HCT116 (cell line): ENCODE measurements at regions not wholly inside any gene's neighbourhood (a gene's known extent, or its start where the extent isn't known, plus 50 kb on each side); places are given as distances from the start of the nearest gene placed in this dataset.

Experiments
- ATAC-seq: fragments of 200-7000 bp; cut with Tn5 transposase; 2 replicates; pipeline ENCODE4 v1.9.1; 2020; ENCODE audit warnings: mild to moderate bottlenecking, moderate library complexity
- BruUV-seq: library from RNA; stranded (reverse); fragments of 400-500 nt; replicated peaks from 2 replicates; lab custom pipeline; 2021; lab: Mats Ljungman, UMichigan
- CTCF ChIA-PET: fragments of 300-600 bp; sonication (Branson Sonifier 250); formaldehyde crosslinking; loops from one replicate; lab custom pipeline; 2021; ENCODE audit warnings: antibody characterized with exemption; lab: Charles Lee
- POLR2A ChIA-PET: fragments of 300-600, 350-600 bp; sonication (Branson Sonifier 250); formaldehyde crosslinking; loops from one replicate; lab custom pipeline; 2021; ENCODE audit warnings: antibody characterized with exemption; lab: Charles Lee
- RAD21 ChIA-PET, 2 experiments: fragments of 300-600 bp; sonication (Branson Sonifier 250); formaldehyde crosslinking; loops; one replicate each; lab custom pipeline; 2023; ENCODE audit warnings: low total read pairs in 2 of 2; ENCODE audit not compliant: uncharacterized antibody in 2 of 2, unreplicated experiment in 2 of 2, low non-redundant PET in 1 of 2; lab: Charles Lee
- DNase-seq: peaks from one replicate; pipeline ENCODE4 v3.0.0-alpha.2; 2010; ENCODE audit warnings: low read depth, low spot score
- H2AFZ ChIP-seq: fragments of 200-600 bp; shearing (Covaris generic), sonication (generic); 2 replicates; pipeline ENCODE4 v1.6.1; 2017; ENCODE audit warnings: low read depth, mixed run types, mixed read lengths, antibody characterized with exemption, low read length; ENCODE audit not compliant: poor library complexity, severe bottlenecking
- H3K27ac ChIP-seq: 2 replicates; pipeline ENCODE4 v1.5.1; 2012; ENCODE audit warnings: low read depth, low read length
- H3K27me3 ChIP-seq: fragments of 200-600 bp; sonication (generic); 2 replicates; pipeline ENCODE4 v1.6.1; 2016; ENCODE audit warnings: mixed run types, low read length, mixed read lengths; ENCODE audit not compliant: insufficient read depth
- H3K36me3 ChIP-seq, 2 experiments: fragments of 200-500 bp in 1 of 2; fragments of 200-600 bp in 1 of 2; sonication (Bioruptor generic) in 1 of 2; sonication (generic) in 1 of 2; 2 replicates each; pipeline versions ENCODE4 v1.5.1 to v1.6.1; 2014 to 2016; ENCODE audit warnings: low read length in 2 of 2, inconsistent platforms in 1 of 2, mixed read lengths in 1 of 2, mixed run types in 1 of 2; ENCODE audit not compliant: insufficient read depth in 2 of 2, control insufficient read depth in 1 of 2
- H3K4me1 ChIP-seq, 2 experiments: fragments of 200-600 bp in 1 of 2; sonication (generic) in 1 of 2; 2 replicates each; pipeline versions ENCODE4 v1.5.1 to v1.6.1; 2012 to 2017; ENCODE audit warnings: low read length in 2 of 2, inconsistent platforms in 1 of 2, mild to moderate bottlenecking in 1 of 2, mixed read lengths in 1 of 2, mixed run types in 1 of 2, moderate library complexity in 1 of 2; ENCODE audit not compliant: insufficient read depth in 2 of 2, control insufficient read depth in 1 of 2
- H3K4me2 ChIP-seq: fragments of 200-600 bp; sonication (generic); 2 replicates; pipeline ENCODE4 v1.6.1; 2017; ENCODE audit warnings: mixed run types, low read length, mixed read lengths
- H3K4me3 ChIP-seq, 2 experiments: fragments of 200-600 bp in 1 of 2; sonication (generic) in 1 of 2; replicated peaks in 1 of 2; 2 replicates each; pipeline ENCODE4 v1.5.1; 2011 to 2016; ENCODE audit warnings: low read length in 2 of 2, control low read depth in 1 of 2, low read depth in 1 of 2, mild to moderate bottlenecking in 1 of 2, mixed read lengths in 1 of 2, mixed run types in 1 of 2
- H3K79me2 ChIP-seq: fragments of 200-600 bp; sonication (generic); 2 replicates; pipeline ENCODE4 v1.6.1; 2017; ENCODE audit warnings: mild to moderate bottlenecking, mixed run types, low read length, moderate library complexity, mixed read lengths; ENCODE audit not compliant: insufficient read depth
- H3K9ac ChIP-seq: fragments of 200-600 bp; sonication (generic); 2 replicates; pipeline ENCODE4 v1.6.1; 2016; ENCODE audit warnings: low read length, mixed read lengths
- H3K9me2 ChIP-seq: fragments of 200-600 bp; sonication (generic), shearing (Covaris generic); 2 replicates; pipeline ENCODE4 v1.6.1; 2017; ENCODE audit warnings: mixed run types, mild to moderate bottlenecking, moderate library complexity; ENCODE audit not compliant: insufficient read depth
- H3K9me3 ChIP-seq, 2 experiments: fragments of 200-500 bp in 1 of 2; fragments of 200-600 bp in 1 of 2; sonication (Bioruptor generic) in 1 of 2; sonication (generic) in 1 of 2; 2 replicates each; pipeline ENCODE4 v1.6.1; 2014 to 2017; ENCODE audit warnings: low read length in 2 of 2, mixed read lengths in 2 of 2, inconsistent platforms in 1 of 2, low read depth in 1 of 2, mild to moderate bottlenecking in 1 of 2, mixed run types in 1 of 2, moderate library complexity in 1 of 2; ENCODE audit not compliant: control insufficient read depth in 1 of 2, insufficient read depth in 1 of 2
- H4K20me1 ChIP-seq: fragments of 200-600 bp; sonication (generic), shearing (Covaris generic); 2 replicates; pipeline ENCODE4 v1.6.1; 2017; ENCODE audit warnings: mixed run types, mild to moderate bottlenecking, moderate library complexity; ENCODE audit not compliant: insufficient read depth
- CEBPB ChIP-seq: IDR thresholded peaks from 2 replicates; pipeline ENCODE4 v1.6.1; 2012; ENCODE audit warnings: low read depth
- EGR1 ChIP-seq: IDR thresholded peaks from 2 replicates; pipeline ENCODE4 v1.6.1; 2012; ENCODE audit warnings: low read depth
- ELF1 ChIP-seq: IDR thresholded peaks from 2 replicates; pipeline ENCODE4 v1.6.1; 2012; ENCODE audit warnings: low read depth, borderline replicate concordance
- JUND ChIP-seq: IDR thresholded peaks from 2 replicates; pipeline ENCODE4 v1.6.1; 2012
- POLR2A ChIP-seq: IDR thresholded peaks from 2 replicates; pipeline ENCODE4 v1.7.0; 2011; ENCODE audit warnings: borderline replicate concordance; ENCODE audit not compliant: insufficient read depth, insufficient read length; ENCODE audit errors: extremely low read depth
- POLR2AphosphoS5 ChIP-seq: IDR thresholded peaks from 2 replicates; pipeline ENCODE4 v1.6.1; 2011; ENCODE audit warnings: mild to moderate bottlenecking, low read depth, low read length, moderate library complexity
- SP1 ChIP-seq: IDR thresholded peaks from 2 replicates; pipeline ENCODE4 v1.6.1; 2012; ENCODE audit warnings: low read depth
- SRF ChIP-seq: IDR thresholded peaks from 2 replicates; pipeline ENCODE4 v1.6.1; 2012; ENCODE audit warnings: low read depth
- TCF7L2 ChIP-seq: IDR thresholded peaks from 2 replicates; pipeline ENCODE4 v1.7.0; 2011; ENCODE audit warnings: borderline replicate concordance, inconsistent platforms; ENCODE audit not compliant: insufficient read depth, insufficient read length; ENCODE audit errors: extremely low read depth
- YY1 ChIP-seq: IDR thresholded peaks from 2 replicates; pipeline ENCODE4 v1.6.1; 2011; ENCODE audit warnings: low read length, low read depth, moderate library complexity, mild to moderate bottlenecking; ENCODE audit not compliant: insufficient replicate concordance; ENCODE audit errors: extremely low read depth
- ZFX ChIP-seq: fragments of 450-650 bp; IDR thresholded peaks from 2 replicates; pipeline ENCODE4 v1.6.1; 2017
- intact Hi-C: fragments of 100-400 bp; cut with micrococcal nuclease; formaldehyde crosslinking; loops from 2 replicates; pipeline ENCODE4 v1.10.0; 2022
- TF ChIP-seq, protein P1 (sequence below), 3 experiments: fragments of 200-600 bp in 1 of 3; sonication (generic) in 1 of 3; IDR thresholded peaks in 2 of 3; conservative IDR thresholded peaks in 1 of 3; 2 replicates each; pipeline ENCODE4 v1.5.1; 2012 to 2017; ENCODE audit warnings: low read depth in 2 of 3, low read length in 2 of 3, antibody characterized with exemption in 1 of 3, borderline replicate concordance in 1 of 3, control low read depth in 1 of 3, mild to moderate bottlenecking in 1 of 3, mixed read lengths in 1 of 3, mixed run types in 1 of 3, moderate library complexity in 1 of 3; ENCODE audit not compliant: insufficient read depth in 1 of 3
- TF ChIP-seq, protein P2 (sequence below): IDR thresholded peaks from 2 replicates; pipeline ENCODE4 v1.6.1; 2012
- TF ChIP-seq, protein P3 (sequence below): IDR thresholded peaks from 2 replicates; pipeline ENCODE4 v1.6.1; 2012; ENCODE audit warnings: low read depth
- TF ChIP-seq, protein P4 (sequence below): IDR thresholded peaks from 2 replicates; pipeline ENCODE4 v1.6.1; 2012
- TF ChIP-seq, protein P5 (sequence below): IDR thresholded peaks from 2 replicates; pipeline ENCODE4 v1.6.1; 2011; ENCODE audit warnings: mild to moderate bottlenecking, low read length, moderate library complexity; ENCODE audit not compliant: insufficient replicate concordance; ENCODE audit errors: extremely low read depth

DNA sequence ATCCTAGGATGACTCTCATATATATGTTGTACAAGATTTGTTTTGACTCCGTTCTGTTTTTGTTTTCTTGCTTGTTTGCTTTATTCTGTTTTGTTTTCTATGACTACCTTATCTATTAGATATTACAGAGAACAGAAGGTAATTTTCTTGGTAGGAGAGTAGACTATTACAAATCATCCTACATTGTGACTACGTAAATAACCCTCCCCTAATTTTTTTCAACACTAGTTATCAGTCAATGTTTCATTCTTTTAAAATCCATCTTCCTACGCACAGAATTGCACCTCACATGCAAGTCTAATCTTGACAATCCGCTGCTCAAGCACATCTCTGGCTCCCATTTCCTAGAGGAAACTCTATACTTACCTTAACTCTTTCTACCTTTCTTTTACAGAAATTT is 792.3 kb upstream of the PIK3C3 start:
- TF ChIP-seq, protein P1, sequence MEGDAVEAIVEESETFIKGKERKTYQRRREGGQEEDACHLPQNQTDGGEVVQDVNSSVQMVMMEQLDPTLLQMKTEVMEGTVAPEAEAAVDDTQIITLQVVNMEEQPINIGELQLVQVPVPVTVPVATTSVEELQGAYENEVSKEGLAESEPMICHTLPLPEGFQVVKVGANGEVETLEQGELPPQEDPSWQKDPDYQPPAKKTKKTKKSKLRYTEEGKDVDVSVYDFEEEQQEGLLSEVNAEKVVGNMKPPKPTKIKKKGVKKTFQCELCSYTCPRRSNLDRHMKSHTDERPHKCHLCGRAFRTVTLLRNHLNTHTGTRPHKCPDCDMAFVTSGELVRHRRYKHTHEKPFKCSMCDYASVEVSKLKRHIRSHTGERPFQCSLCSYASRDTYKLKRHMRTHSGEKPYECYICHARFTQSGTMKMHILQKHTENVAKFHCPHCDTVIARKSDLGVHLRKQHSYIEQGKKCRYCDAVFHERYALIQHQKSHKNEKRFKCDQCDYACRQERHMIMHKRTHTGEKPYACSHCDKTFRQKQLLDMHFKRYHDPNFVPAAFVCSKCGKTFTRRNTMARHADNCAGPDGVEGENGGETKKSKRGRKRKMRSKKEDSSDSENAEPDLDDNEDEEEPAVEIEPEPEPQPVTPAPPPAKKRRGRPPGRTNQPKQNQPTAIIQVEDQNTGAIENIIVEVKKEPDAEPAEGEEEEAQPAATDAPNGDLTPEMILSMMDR (IDR thresholded peaks at IDR 0.05 in 2 of 3, conservative IDR thresholded peaks at IDR 0.05 in 1 of 3; ENCODE audit: borderline replicate concordance in 1 of 3, insufficient read depth in 1 of 3, low read depth in 2 of 3, low read length in 2 of 3), result no peak
- TF ChIP-seq EGR1 (no peak), TCF7L2 (no peak), SP1 (no peak), JUND (no peak), SRF (no peak), POLR2A (no peak), CEBPB (no peak), ELF1 (no peak), YY1 (no peak), ZFX (no peak), POLR2AphosphoS5 (no peak)
- TF ChIP-seq, protein P2, sequence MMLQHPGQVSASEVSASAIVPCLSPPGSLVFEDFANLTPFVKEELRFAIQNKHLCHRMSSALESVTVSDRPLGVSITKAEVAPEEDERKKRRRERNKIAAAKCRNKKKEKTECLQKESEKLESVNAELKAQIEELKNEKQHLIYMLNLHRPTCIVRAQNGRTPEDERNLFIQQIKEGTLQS, result no peak
- TF ChIP-seq, protein P3, sequence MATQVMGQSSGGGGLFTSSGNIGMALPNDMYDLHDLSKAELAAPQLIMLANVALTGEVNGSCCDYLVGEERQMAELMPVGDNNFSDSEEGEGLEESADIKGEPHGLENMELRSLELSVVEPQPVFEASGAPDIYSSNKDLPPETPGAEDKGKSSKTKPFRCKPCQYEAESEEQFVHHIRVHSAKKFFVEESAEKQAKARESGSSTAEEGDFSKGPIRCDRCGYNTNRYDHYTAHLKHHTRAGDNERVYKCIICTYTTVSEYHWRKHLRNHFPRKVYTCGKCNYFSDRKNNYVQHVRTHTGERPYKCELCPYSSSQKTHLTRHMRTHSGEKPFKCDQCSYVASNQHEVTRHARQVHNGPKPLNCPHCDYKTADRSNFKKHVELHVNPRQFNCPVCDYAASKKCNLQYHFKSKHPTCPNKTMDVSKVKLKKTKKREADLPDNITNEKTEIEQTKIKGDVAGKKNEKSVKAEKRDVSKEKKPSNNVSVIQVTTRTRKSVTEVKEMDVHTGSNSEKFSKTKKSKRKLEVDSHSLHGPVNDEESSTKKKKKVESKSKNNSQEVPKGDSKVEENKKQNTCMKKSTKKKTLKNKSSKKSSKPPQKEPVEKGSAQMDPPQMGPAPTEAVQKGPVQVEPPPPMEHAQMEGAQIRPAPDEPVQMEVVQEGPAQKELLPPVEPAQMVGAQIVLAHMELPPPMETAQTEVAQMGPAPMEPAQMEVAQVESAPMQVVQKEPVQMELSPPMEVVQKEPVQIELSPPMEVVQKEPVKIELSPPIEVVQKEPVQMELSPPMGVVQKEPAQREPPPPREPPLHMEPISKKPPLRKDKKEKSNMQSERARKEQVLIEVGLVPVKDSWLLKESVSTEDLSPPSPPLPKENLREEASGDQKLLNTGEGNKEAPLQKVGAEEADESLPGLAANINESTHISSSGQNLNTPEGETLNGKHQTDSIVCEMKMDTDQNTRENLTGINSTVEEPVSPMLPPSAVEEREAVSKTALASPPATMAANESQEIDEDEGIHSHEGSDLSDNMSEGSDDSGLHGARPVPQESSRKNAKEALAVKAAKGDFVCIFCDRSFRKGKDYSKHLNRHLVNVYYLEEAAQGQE, result no peak
- TF ChIP-seq, protein P4, sequence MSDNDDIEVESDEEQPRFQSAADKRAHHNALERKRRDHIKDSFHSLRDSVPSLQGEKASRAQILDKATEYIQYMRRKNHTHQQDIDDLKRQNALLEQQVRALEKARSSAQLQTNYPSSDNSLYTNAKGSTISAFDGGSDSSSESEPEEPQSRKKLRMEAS, result no peak
- TF ChIP-seq, protein P5, sequence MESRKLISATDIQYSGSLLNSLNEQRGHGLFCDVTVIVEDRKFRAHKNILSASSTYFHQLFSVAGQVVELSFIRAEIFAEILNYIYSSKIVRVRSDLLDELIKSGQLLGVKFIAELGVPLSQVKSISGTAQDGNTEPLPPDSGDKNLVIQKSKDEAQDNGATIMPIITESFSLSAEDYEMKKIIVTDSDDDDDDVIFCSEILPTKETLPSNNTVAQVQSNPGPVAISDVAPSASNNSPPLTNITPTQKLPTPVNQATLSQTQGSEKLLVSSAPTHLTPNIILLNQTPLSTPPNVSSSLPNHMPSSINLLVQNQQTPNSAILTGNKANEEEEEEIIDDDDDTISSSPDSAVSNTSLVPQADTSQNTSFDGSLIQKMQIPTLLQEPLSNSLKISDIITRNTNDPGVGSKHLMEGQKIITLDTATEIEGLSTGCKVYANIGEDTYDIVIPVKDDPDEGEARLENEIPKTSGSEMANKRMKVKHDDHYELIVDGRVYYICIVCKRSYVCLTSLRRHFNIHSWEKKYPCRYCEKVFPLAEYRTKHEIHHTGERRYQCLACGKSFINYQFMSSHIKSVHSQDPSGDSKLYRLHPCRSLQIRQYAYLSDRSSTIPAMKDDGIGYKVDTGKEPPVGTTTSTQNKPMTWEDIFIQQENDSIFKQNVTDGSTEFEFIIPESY, result no peak
- no TSS peak for BruUV-seq
- no peak overlapping the region for H3K27ac ChIP-seq
- H3K79me2 ChIP-seq, result no peaks in the 10 kb centered on the region
- POLR2A ChIA-PET, result no interaction called here
- CTCF ChIA-PET, result no interaction called here
- RAD21 ChIA-PET, result no interaction called here
- H3K9me2 ChIP-seq, result no peaks in the 10 kb centered on the region
- intact Hi-C loops, result no loop called here
- H3K4me1 ChIP-seq, result no peaks in the 10 kb centered on the region
- DNase-seq, result no peak
- H3K4me3 ChIP-seq, result no peak overlapping the region
- H2AFZ ChIP-seq, result no peak overlapping the region
- H3K36me3 ChIP-seq, result no peaks in the 10 kb centered on the region
- H3K9ac ChIP-seq, result no peak overlapping the region
- H3K4me2 ChIP-seq, result no peak overlapping the region
- no peak for ATAC-seq
- H3K27me3 ChIP-seq, result no peaks in the 10 kb centered on the region
- no peaks in the 10 kb centered on the region for H4K20me1 ChIP-seq
- H3K9me3 ChIP-seq, result peaks cover 0 to 21% of the 10 kb centered on the region in 2 experiments; a peak in 2 of 4 replicates
